H4 (cell line): ENCODE measurements at regions not wholly inside any gene's neighbourhood (a gene's known extent, or its start where the extent isn't known, plus 50 kb on each side); places are given as distances from the start of the nearest gene placed in this dataset.

Experiments
- DNase-seq: peaks from one replicate; pipeline ENCODE4 v3.0.0-alpha.2; 2015; ENCODE audit warnings: low spot score

DNA sequence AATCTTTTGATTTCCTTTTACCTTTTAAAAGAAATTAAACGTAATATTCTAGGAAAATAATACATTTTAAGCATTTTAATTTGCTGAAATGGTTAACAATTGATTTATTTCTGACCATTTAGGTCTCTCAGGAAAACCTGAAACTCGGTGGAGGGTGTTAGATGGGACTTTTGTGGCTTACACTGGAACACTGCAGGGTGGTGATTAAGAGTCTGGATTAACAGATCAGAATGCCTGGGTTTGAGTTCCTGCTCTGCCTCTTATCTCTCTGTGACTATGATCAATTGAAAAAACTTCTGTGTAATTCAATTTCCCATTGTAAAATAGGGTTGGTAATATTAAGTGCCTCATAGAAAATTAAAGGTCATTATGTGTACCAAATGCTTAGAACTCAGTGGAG is 168.7 kb downstream of the UBE2E3 start:
- no peak for DNase-seq

DNA sequence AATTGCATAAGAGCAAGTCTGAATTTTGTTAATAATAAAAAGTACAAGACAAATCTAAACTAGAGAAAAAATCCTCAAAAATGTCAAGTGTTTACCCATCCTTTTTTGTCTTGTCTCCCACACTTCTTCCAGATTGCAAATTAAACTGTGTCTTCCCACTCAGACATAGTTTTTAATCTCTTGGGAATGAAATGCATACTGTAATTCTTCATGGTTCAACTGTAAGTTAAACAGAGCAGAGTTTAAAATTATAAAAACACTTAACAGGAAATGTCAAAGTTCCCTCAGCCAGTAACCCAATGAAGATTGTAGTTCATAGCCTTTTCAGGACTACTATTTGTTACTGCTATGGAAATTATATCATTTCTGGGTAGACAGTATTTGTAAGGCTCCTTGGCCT is 171.8 kb downstream of the UBE2E3 start:
- DNase-seq = no peak

GRCh38 chr2:181152701-181153100 is 172.3 kb downstream of the UBE2E3 start:
- peak; percentile 70 for DNase-seq

- DNase-seq = peak; percentile 59
These were observed 173.5 kb downstream of the UBE2E3 start for GRCh38 chr2:181153886-181154285.

- DNase-seq = peak; percentile 67
These were observed 176.9 kb downstream of the UBE2E3 start for GRCh38 chr2:181157326-181157725.

- DNase-seq = no peak
These were observed 178.0 kb downstream of the UBE2E3 start for GRCh38 chr2:181158427-181158826.

DNA sequence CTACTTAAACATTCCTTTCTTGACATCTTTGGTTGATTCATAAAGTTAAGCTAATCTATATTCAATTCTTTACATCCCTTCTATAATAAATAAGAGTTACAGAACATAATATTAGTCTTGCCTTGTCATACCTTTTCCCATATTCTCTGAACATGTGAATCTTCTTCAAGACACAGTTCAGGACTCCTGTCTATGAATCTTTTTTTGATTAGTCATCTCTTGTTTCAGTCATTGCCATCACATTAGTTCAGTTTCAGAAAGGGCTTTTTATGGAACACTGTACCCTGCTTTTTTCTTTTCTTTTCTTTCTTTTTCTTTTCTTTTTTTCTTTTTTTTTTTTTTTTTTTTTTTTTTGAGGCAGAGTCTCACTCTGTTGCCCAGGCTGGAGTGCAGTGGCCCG is 181.2 kb downstream of the UBE2E3 start:
- no peak for DNase-seq

GRCh38 chr2:181163139-181163538 is 182.7 kb downstream of the UBE2E3 start:
- no peak for DNase-seq

- no peak for DNase-seq
These were observed 183.3 kb downstream of the UBE2E3 start for GRCh38 chr2:181163691-181164090.

DNA sequence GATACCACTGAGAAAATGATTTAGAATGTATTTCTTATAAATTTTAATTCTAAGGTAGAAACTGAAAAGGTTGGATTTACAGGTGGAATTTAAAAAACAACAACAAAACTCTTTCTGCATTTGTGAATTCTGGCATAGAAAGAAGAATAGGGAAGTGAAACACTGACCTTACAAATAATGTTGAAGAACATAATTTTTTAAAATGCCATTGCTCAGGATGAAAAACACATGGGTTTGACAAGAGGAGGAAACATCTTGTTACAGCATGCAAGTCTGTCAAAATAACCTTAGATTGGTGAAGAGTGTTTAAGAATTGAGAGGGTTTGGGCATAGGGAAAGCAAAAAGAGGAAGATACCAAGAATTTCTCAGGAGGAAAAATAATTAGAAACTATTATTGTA is 184.3 kb downstream of the UBE2E3 start:
- DNase-seq = no peak

DNA sequence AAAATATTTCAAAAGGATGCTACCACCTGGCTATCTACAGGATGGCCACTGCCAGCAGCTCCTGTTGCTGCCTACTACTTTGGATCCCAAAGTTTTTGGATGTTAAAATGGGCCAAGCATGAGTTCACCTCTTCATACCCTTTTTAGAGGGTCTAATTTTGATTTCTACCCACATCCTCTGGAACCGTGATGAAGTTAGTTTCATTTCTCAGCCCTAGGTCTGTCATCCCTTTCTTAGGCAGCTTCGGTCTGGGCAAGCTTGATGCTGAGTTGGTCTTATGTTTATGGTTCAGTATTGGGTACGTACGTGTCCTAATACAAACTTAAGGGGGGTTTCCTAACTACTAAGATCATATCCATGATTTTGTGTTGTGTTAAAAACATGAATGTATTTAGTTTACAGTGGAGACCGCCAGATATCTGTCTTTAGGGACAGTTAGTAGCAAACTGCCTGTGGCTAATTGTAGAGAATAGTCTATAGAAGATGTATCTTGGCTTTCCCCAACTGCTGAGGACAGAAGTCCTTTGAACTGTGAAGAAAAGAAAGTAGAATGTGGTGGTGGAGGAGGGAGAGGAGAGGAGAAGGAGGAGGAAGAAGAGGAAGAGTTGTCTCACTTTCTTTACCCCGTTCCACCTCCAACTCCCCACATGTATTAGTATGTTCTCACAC is 184.9 kb downstream of the UBE2E3 start:
- no peak for DNase-seq

DNA sequence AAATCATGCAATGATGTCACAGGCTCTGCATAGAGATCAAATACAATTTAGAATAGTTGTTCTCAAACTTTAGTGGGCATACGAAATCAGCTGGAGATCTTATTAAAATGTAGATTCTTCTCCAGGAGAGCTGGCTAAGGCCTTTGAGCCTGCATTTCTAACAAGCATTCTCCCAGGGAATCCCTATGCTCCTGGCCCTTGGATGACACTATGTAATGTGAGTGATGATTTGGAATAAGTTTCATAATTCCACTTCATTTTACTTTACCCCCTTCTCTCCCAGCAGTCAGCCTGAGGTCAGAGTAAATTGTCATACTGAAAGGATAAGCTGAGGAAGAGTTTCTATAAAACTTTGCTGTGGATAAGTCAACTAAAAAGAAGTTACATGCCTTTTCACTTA is 189.1 kb downstream of the UBE2E3 start:
- no peak for DNase-seq

- no peak for DNase-seq
These were observed 189.9 kb downstream of the UBE2E3 start for GRCh38 chr2:181170256-181170655.

DNA sequence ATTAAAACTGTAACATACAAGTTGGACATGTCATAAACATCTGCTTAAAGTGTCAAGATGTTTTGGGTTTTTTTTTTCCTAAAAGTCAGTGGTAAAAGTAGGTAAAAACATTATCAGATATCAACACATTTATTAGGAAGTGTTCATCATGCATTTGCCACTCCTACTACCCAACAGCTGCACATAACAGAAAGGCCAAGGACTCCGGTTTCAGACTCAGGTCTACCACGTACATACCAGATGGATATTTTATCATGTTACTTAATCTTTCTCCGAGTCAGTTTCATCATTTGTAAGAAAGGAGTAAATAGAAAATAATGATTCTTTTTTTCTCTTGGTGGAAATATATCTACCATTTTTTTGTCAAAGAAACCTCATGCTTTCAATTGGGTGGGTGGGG is 192.3 kb downstream of the UBE2E3 start:
- DNase-seq = no peak

DNA sequence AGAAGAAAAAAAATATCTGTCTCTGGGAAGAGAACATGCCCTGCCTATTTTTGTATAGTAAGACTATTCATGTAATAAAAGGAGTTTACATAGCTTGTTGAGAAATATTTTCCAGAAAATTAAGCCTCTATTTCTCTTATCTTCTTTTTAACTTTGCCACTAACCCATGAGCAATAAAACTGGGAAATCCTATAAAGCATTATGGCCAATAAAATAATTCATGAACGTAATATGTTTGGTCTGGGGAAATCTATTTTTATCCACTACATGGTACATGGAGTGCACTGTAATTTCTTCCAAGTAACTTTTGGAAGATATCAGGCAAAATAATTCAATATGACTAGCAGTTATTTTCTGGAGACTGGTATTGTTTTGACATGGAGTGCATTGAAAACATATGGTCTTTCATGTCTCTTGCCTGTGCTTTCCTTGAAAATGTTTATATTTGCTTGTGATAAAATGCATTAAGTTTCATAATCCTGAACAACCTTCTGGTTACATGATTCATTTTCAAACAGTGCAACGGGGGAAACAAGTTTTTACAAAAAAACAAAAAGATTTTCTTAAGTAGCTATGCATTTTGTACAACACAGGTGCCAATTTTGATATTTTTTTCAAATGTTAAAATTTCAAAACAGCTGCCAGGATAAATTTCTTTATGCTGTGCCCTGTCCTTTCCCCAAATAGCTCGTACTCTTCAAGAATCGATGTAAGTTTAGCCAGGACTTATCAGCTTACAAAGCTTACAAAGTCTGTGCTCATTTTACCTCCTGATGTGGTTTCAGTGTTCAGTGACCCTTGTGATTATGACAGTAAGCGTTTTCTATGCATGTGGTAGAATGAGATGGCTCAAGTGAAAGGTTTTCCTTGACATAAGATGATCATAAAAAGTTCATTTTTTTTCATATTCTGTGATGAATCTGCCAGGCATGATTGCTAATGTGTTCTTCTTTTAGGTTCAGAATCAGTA is 194.5 kb downstream of the UBE2E3 start:
- no peak for DNase-seq

DNA sequence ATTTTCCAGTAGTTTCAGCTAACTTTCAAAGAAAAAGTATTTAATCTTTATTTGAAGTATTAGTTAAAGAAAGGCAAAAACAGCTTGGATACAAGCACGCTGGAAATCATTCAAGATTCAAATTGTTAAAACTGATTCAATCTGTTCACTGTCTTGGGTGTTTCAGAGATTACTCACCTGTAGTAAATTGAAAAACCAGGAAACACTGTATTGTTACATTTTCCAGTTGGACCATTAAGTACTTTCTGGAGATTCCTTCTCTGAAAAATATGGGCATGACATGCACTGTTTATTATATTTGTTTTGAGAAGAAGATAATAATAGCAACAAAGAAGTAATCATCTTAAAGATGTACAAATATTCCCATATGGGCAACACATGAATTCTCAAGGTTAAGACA is 196.1 kb downstream of the UBE2E3 start:
- no peak for DNase-seq

DNA sequence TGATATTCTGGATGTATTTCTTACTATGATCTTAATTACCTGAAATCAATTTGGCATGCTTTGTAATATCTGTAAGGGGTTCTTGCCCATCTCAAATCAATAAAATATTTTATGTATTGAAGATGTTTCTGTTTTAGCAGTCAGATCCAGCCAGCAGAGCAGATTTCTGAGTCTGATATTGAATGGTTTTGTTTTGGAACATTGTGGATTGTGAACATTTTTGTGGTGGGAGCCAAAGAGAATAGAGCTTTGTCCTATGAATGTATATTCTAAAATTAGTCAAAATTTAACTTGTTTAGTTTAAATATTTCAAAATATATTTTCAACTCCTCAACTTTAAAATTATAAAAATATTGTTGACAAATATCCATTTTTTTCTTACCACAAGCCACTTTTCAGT is 197.0 kb downstream of the UBE2E3 start:
- no peak for DNase-seq

GRCh38 chr2:181178130-181178529 is 197.7 kb downstream of the UBE2E3 start:
- DNase-seq = no peak

- no peak for DNase-seq
These were observed 198.5 kb downstream of the UBE2E3 start for GRCh38 chr2:181178823-181179412.

GRCh38 chr2:181183878-181184542 is 203.6 kb downstream of the UBE2E3 start:
- DNase-seq = no peak

GRCh38 chr2:181185421-181185820 is 205.0 kb downstream of the UBE2E3 start:
- no peak for DNase-seq

- DNase-seq = no peak
These were observed 205.5 kb downstream of the UBE2E3 start for GRCh38 chr2:181185948-181186347.
